Peyer's patch (tissue), 4 donors: ENCODE measurements at regions not wholly inside any gene's neighbourhood (a gene's known extent, or its start where the extent isn't known, plus 50 kb on each side); places are given as distances from the start of the nearest gene placed in this dataset.

Experiments used
- CTCF ChIP-seq, 6 experiments: fragments of 450-650 bp in 4 of 6; fragments of 200-600 bp in 2 of 6; sonication (generic) in 1 of 6; IDR thresholded peaks; one replicate each; pipeline ENCODE4 v1.5.1; 2017 to 2019; ENCODE audit warnings: antibody characterized with exemption in 6 of 6, mild to moderate bottlenecking in 3 of 6, moderate library complexity in 1 of 6
- POLR2A ChIP-seq, 2 donors: fragments of 450-650 bp; IDR thresholded peaks; one replicate each; pipeline ENCODE4 v1.5.1; 2017; ENCODE audit warnings: antibody characterized with exemption in 2 of 2, mild to moderate bottlenecking in 2 of 2, moderate library complexity in 2 of 2

- no peak for TF ChIP-seq CTCF (IDR thresholded peaks at IDR 0.05)
- no peak for TF ChIP-seq POLR2A (IDR thresholded peaks at IDR 0.05)
Measured at GRCh38 chr13:107104631-107105030, 536.7 kb upstream of the ARGLU1 start.
